K562 (cell line): ENCODE measurements at regions not wholly inside any gene's neighbourhood (a gene's known extent, or its start where the extent isn't known, plus 50 kb on each side); places are given as distances from the start of the nearest gene placed in this dataset.

ENCODE experiments used
- ATAC-seq: fragments of 200-7000 bp; cut with Tn5 transposase; 3 replicates; pipeline ENCODE4 v1.9.1; 2020; ENCODE audit warnings: moderate library complexity
- BruUV-seq: library from RNA; stranded (reverse); fragments of 400-500 nt; replicated peaks from 2 replicates; lab custom pipeline; 2021; lab: Mats Ljungman, UMichigan
- CTCF ChIA-PET: fragments of 300-600 bp; formaldehyde crosslinking; extraction: SDS; loops from one replicate; lab custom pipeline; 2021; ENCODE audit warnings: low intra/inter-chr PET ratio; lab: Yijun Ruan, JAX
- POLR2A ChIA-PET: fragments of 300-600, 350-650 bp; sonication (Branson Sonifier 250); formaldehyde crosslinking; extraction: SDS; loops from one replicate; lab custom pipeline; 2021; ENCODE audit warnings: antibody characterized with exemption, inconsistent platforms; lab: Yijun Ruan, JAX
- DNase-seq, 4 experiments: peaks; one replicate each; pipeline versions ENCODE4 v3.0.0 to v3.0.0-alpha.2; 2011 to 2018; ENCODE audit warnings: low spot score in 3 of 4, mixed read lengths in 3 of 4; ENCODE audit errors: extremely low read depth in 1 of 4
- FAIRE-seq: peaks from 2 replicates; lab custom pipeline; 2011; peaks lifted over from hg19 to GRCh38; lab: Jason Lieb, UNC
- H2AFZ ChIP-seq: 2 replicates; pipeline ENCODE4 v1.6.0; 2011; ENCODE audit warnings: low read depth, low read length, control low read depth, inconsistent platforms
- H3K27ac ChIP-seq: fragments of 200-600 bp; 3 replicates; pipeline ENCODE4 v1.8.0; 2011; ENCODE audit warnings: low read depth, mild to moderate bottlenecking, control low read depth, inconsistent platforms, low read length, moderate library complexity, mixed read lengths; ENCODE audit errors: extremely low read depth
- H3K27me3 ChIP-seq, 2 experiments: fragments of 300-600 bp in 1 of 2; 2 replicates in 1 of 2; 3 replicates in 1 of 2; pipeline versions ENCODE4 v1.6.0 to v1.8.0; 2011; ENCODE audit warnings: inconsistent platforms in 2 of 2, low read length in 2 of 2, mild to moderate bottlenecking in 1 of 2, mixed read lengths in 1 of 2, moderate library complexity in 1 of 2; ENCODE audit not compliant: control insufficient read depth in 2 of 2, insufficient read depth in 2 of 2
- H3K36me3 ChIP-seq: fragments of 300-600 bp; 3 replicates; pipeline ENCODE4 v1.8.0; 2011; ENCODE audit warnings: mild to moderate bottlenecking, low read length, inconsistent platforms; ENCODE audit not compliant: control insufficient read depth, insufficient read depth
- H3K4me1 ChIP-seq, 2 experiments: fragments of 200-600 bp in 1 of 2; replicated peaks in 1 of 2; 2 replicates in 1 of 2; 3 replicates in 1 of 2; pipeline versions ENCODE4 v1.5.1 to v1.8.0; 2011; ENCODE audit warnings: inconsistent platforms in 2 of 2, low read length in 2 of 2, mild to moderate bottlenecking in 1 of 2, mixed read lengths in 1 of 2, moderate library complexity in 1 of 2; ENCODE audit not compliant: control insufficient read depth in 2 of 2, insufficient read depth in 2 of 2
- H3K4me2 ChIP-seq: 2 replicates; pipeline ENCODE4 v1.6.1; 2011; ENCODE audit warnings: low read length, control low read depth, inconsistent platforms, mixed read lengths; ENCODE audit not compliant: insufficient read depth
- H3K4me3 ChIP-seq: fragments of 200-600 bp; sonication (generic), shearing (Covaris generic); 2 replicates; pipeline ENCODE4 v1.5.1; 2016; ENCODE audit warnings: control low read depth, inconsistent platforms
- H3K79me2 ChIP-seq: fragments of 200-600 bp; 3 replicates; pipeline ENCODE4 v1.8.0; 2011; ENCODE audit warnings: low read length, inconsistent platforms; ENCODE audit not compliant: control insufficient read depth, insufficient read depth
- H3K9ac ChIP-seq, 2 experiments: 2 replicates each; pipeline versions ENCODE4 v1.6.0 to v1.6.1; 2011; ENCODE audit warnings: low read depth in 2 of 2, low read length in 2 of 2, control low read depth in 1 of 2, inconsistent platforms in 1 of 2, mild to moderate bottlenecking in 1 of 2, mixed read lengths in 1 of 2; ENCODE audit not compliant: insufficient read depth in 1 of 2
- H3K9me1 ChIP-seq: one replicate; pipeline ENCODE4 v1.6.0; 2011; ENCODE audit warnings: inconsistent platforms, mild to moderate bottlenecking, low read length, moderate library complexity; ENCODE audit not compliant: control insufficient read depth, insufficient read depth
- H3K9me3 ChIP-seq: replicated peaks from 2 replicates; pipeline ENCODE4 v1.5.1; 2011; ENCODE audit warnings: low read depth, low read length, inconsistent platforms; ENCODE audit not compliant: control insufficient read depth, insufficient read depth
- H4K20me1 ChIP-seq: replicated peaks from 2 replicates; pipeline ENCODE4 v1.6.1; 2011; ENCODE audit warnings: low read length, inconsistent platforms, mixed read lengths; ENCODE audit not compliant: control insufficient read depth, insufficient read depth
- HLTF ChIP-seq: fragments of 450-650 bp; IDR thresholded peaks from 2 replicates; pipeline ENCODE4 v1.6.1; 2016
- KLF16 ChIP-seq: IDR thresholded peaks from 2 replicates; pipeline ENCODE4 v1.6.1; 2016; ENCODE audit warnings: antibody characterized with exemption
- SIN3B ChIP-seq: fragments of 450-650 bp; IDR thresholded peaks from 2 replicates; pipeline ENCODE4 v1.6.1; 2017; ENCODE audit warnings: low read depth, mild to moderate bottlenecking, moderate library complexity
- SP1 ChIP-seq: sonication (generic); formaldehyde crosslinking; IDR thresholded peaks from 2 replicates; pipeline ENCODE4 v1.8.1; 2022; ENCODE audit warnings: mild to moderate bottlenecking, missing genetic modification reagents
- TSC22D4 ChIP-seq: fragments of 450-650 bp; IDR thresholded peaks from 2 replicates; pipeline ENCODE4 v1.6.1; 2016; ENCODE audit warnings: missing genetic modification characterization, missing biosample characterization, control low read depth
- ZNF217 ChIP-seq: sonication (generic); formaldehyde crosslinking; IDR thresholded peaks from 2 replicates; pipeline ENCODE4 v1.8.0; 2022; ENCODE audit warnings: mild to moderate bottlenecking, missing genetic modification reagents
- ZNF436 ChIP-seq: fragments of 250-450, 450-650 bp; sonication (Bioruptor Pico); formaldehyde crosslinking; IDR thresholded peaks from 2 replicates; pipeline ENCODE4 v1.7.0; 2020; ENCODE audit warnings: mild to moderate bottlenecking
- ZNF77 ChIP-seq: fragments of 250-450 bp; sonication (Bioruptor Pico); IDR thresholded peaks from 2 replicates; pipeline ENCODE4 v1.5.0; 2020
- WGBS: fragments of 100-300 bp; shearing (Covaris generic); methylation state at CpG from one replicate; pipeline ENCODE4 v1.1.6; 2016; ENCODE audit warnings: low coverage, mixed read lengths; ENCODE audit not compliant: insufficient coverage; ENCODE audit errors: missing lambda C conversion rate; 5-methylcytosine and 5-hydroxymethylcytosine counted together
- in situ Hi-C: fragments of 300-500 bp; cut with MboI; formaldehyde crosslinking; loops from 4 replicates; pipeline ENCODE4 v1.15.0; 2018; ENCODE audit warnings: inconsistent platforms, mixed read lengths
- intact Hi-C: fragments of 100-400 bp; cut with micrococcal nuclease; formaldehyde crosslinking; loops from 2 replicates; pipeline ENCODE4 v1.14.2; 2022
- TF ChIP-seq, protein P1 (sequence below), 2 experiments: fragments of 450-650 bp; IDR thresholded peaks; 2 replicates each; pipeline ENCODE4 v1.6.1; 2016; ENCODE audit warnings: mild to moderate bottlenecking in 2 of 2, borderline replicate concordance in 1 of 2, low read depth in 1 of 2, moderate library complexity in 1 of 2
- TF ChIP-seq, protein P2 (sequence below): fragments of 250-450 bp; sonication (Bioruptor Pico); IDR thresholded peaks from 2 replicates; pipeline ENCODE4 v1.8.0; 2022; ENCODE audit warnings: moderate library complexity, mild to moderate bottlenecking, inconsistent platforms
- TF ChIP-seq, protein P3 (sequence below): fragments of 450-650 bp; IDR thresholded peaks from 2 replicates; pipeline ENCODE4 v1.6.1; 2017; ENCODE audit warnings: antibody characterized with exemption, mild to moderate bottlenecking

DNA sequence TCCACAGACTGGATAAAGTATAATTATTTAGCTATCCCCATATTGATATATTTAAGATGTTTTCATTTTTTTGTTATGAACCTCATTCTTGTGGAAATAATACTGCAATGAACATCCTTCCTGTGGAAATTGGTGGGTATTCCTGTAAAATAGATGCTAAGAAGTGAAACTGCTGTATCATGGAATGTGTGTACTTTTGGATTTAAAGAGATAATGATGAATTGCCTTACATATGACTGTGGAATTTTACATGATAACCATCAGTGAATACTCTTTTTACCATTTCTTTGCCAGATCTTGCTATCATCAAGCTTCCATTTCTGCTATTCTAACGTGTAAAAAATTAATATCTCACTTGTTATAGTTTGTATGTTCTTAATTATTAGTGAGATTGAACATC lies 847.9 kb downstream of the EFNA5 start:
- no peak overlapping the region for H3K27ac ChIP-seq
- ChIA-PET CTCF (no interaction called here), POLR2A (no interaction called here)
- no peaks in the 10 kb centered on the region for H3K36me3 ChIP-seq
- H2AFZ ChIP-seq = no peak overlapping the region
- no peaks in the 10 kb centered on the region for H4K20me1 ChIP-seq
- H3K9me3 ChIP-seq = no peaks in the 10 kb centered on the region
- 0% methylated on average over 1 of the region's 1 CpG for WGBS
- intact Hi-C loops = no loop called here
- no peaks in the 10 kb centered on the region for H3K4me1 ChIP-seq
- no peak for FAIRE-seq
- no peak for ATAC-seq
- H3K4me3 ChIP-seq = no peak overlapping the region
- H3K9ac ChIP-seq = no peak overlapping the region
- in situ Hi-C loops = no loop called here
- no peaks in the 10 kb centered on the region for H3K9me1 ChIP-seq
- H3K27me3 ChIP-seq = no peaks in the 10 kb centered on the region
- no peak overlapping the region for H3K4me2 ChIP-seq
- DNase-seq = no peak
- H3K79me2 ChIP-seq = no peaks in the 10 kb centered on the region
- BruUV-seq = no TSS peak
- no peak for TF ChIP-seq HLTF
- TF ChIP-seq, protein P1, sequence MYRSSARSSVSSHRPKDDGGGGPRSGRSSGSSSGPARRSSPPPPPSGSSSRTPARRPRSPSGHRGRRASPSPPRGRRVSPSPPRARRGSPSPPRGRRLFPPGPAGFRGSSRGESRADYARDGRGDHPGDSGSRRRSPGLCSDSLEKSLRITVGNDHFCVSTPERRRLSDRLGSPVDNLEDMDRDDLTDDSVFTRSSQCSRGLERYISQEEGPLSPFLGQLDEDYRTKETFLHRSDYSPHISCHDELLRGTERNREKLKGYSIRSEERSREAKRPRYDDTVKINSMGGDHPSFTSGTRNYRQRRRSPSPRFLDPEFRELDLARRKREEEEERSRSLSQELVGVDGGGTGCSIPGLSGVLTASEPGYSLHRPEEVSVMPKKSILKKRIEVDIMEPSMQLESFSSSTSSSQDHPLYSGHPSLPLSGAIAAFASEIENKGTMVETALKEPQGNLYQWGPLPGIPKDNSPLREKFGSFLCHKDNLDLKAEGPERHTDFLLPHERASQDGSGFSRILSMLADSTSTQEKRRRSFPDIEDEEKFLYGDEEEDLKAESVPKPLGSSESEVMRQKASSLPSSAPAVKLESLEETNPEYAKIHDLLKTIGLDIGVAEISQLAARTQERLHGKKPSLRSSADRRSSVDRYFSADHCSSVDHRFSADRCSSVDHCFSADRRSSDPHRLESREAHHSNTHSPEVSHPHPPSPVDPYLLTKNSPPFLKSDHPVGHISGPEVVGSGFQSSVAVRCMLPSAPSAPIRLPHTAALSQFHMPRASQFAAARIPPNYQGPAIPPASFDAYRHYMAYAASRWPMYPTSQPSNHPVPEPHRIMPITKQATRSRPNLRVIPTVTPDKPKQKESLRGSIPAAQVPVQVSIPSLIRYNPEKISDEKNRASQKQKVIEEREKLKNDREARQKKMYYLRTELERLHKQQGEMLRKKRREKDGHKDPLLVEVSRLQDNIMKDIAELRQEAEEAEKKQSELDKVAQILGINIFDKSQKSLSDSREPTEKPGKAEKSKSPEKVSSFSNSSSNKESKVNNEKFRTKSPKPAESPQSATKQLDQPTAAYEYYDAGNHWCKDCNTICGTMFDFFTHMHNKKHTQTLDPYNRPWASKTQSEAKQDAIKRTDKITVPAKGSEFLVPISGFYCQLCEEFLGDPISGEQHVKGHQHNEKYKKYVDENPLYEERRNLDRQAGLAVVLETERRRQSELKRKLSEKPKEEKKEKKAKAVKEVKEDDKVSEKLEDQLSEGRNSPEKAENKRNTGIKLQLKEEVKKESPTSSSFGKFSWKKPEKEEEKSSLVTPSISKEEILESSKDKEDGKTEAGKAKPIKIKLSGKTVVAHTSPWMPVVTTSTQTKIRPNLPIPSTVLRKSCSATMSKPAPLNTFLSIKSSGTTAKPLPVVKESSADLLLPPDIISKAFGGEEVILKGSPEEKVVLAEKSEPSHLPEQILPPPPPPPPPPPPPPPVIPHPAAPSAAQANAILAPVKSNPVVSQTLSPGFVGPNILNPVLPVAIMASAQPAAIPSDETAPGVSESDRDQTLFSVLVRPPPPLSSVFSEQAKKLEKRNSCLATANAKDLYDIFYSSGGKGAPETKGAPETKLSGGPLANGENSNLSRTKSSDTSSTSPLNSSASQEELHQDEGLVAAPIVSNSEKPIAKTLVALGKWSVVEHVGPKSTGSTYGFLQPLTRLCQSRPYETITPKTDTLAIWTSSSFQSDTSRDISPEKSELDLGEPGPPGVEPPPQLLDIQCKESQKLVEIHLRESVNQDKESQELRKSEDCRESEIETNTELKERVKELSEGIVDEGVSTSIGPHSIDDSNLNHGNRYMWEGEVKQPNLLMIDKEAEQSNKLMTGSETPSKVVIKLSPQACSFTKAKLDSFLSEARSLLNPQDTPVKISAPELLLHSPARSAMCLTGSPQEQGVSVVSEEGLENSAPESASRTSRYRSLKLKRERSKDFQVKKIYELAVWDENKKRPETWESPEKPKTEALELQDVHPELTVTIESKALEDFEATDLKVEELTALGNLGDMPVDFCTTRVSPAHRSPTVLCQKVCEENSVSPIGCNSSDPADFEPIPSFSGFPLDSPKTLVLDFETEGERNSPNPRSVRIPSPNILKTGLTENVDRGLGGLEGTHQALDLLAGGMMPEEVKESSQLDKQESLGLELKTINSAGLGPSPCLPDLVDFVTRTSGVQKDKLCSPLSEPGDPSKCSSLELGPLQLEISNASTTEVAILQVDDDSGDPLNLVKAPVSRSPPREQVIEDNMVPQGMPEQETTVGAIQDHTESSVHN (IDR thresholded peaks at IDR 0.05; ENCODE audit: borderline replicate concordance in 1 of 2, low read depth in 1 of 2) = no peak
- TF ChIP-seq, protein P2, sequence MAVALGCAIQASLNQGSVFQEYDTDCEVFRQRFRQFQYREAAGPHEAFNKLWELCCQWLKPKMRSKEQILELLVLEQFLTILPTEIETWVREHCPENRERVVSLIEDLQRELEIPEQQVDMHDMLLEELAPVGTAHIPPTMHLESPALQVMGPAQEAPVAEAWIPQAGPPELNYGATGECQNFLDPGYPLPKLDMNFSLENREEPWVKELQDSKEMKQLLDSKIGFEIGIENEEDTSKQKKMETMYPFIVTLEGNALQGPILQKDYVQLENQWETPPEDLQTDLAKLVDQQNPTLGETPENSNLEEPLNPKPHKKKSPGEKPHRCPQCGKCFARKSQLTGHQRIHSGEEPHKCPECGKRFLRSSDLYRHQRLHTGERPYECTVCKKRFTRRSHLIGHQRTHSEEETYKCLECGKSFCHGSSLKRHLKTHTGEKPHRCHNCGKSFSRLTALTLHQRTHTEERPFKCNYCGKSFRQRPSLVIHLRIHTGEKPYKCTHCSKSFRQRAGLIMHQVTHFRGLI (CRISPR knock-in tag) = no peak
- TF ChIP-seq, protein P3, sequence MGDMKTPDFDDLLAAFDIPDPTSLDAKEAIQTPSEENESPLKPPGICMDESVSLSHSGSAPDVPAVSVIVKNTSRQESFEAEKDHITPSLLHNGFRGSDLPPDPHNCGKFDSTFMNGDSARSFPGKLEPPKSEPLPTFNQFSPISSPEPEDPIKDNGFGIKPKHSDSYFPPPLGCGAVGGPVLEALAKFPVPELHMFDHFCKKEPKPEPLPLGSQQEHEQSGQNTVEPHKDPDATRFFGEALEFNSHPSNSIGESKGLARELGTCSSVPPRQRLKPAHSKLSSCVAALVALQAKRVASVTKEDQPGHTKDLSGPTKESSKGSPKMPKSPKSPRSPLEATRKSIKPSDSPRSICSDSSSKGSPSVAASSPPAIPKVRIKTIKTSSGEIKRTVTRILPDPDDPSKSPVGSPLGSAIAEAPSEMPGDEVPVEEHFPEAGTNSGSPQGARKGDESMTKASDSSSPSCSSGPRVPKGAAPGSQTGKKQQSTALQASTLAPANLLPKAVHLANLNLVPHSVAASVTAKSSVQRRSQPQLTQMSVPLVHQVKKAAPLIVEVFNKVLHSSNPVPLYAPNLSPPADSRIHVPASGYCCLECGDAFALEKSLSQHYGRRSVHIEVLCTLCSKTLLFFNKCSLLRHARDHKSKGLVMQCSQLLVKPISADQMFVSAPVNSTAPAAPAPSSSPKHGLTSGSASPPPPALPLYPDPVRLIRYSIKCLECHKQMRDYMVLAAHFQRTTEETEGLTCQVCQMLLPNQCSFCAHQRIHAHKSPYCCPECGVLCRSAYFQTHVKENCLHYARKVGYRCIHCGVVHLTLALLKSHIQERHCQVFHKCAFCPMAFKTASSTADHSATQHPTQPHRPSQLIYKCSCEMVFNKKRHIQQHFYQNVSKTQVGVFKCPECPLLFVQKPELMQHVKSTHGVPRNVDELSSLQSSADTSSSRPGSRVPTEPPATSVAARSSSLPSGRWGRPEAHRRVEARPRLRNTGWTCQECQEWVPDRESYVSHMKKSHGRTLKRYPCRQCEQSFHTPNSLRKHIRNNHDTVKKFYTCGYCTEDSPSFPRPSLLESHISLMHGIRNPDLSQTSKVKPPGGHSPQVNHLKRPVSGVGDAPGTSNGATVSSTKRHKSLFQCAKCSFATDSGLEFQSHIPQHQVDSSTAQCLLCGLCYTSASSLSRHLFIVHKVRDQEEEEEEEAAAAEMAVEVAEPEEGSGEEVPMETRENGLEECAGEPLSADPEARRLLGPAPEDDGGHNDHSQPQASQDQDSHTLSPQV = no peak
- TF ChIP-seq ZNF217 (CRISPR knock-in tag) = no peak
- TF ChIP-seq SIN3B = no peak
- TF ChIP-seq TSC22D4 = no peak
- TF ChIP-seq SP1 (CRISPR knock-in tag) = no peak
- no peak for TF ChIP-seq ZNF436
- no peak for TF ChIP-seq ZNF77
- TF ChIP-seq KLF16 = no peak
